BE2C (cell line): ENCODE measurements at regions not wholly inside any gene's neighbourhood (a gene's known extent, or its start where the extent isn't known, plus 50 kb on each side); places are given as distances from the start of the nearest gene placed in this dataset.
"Not testable (repeated sequence)": the region's sequence is repeated elsewhere in the genome, so short reads cannot be mapped to it uniquely, and the experiment has no call there.

Experiments
- DNase-seq: peaks from one replicate; pipeline ENCODE4 v3.0.0-alpha.2; 2020
- H3K27me3 ChIP-seq: fragments of 250-450 bp; sonication (Bioruptor Pico); 2 replicates; pipeline ENCODE4 v1.5.1; 2020; ENCODE audit warnings: mild to moderate bottlenecking
- H3K36me3 ChIP-seq: fragments of 250-450 bp; sonication (Bioruptor Pico); 2 replicates; pipeline ENCODE4 v1.5.1; 2020; ENCODE audit warnings: mild to moderate bottlenecking
- H3K4me1 ChIP-seq: fragments of 250-450 bp; sonication (Bioruptor Pico); 2 replicates; pipeline ENCODE4 v1.5.1; 2020
- H3K4me3 ChIP-seq: 2 replicates; pipeline ENCODE4 v1.5.1; 2011; ENCODE audit warnings: low read depth, low read length
- H3K9me3 ChIP-seq: fragments of 250-450 bp; sonication (Bioruptor Pico); 2 replicates; pipeline ENCODE4 v1.5.1; 2020
- TF ChIP-seq, protein P1 (sequence below): IDR thresholded peaks from 2 replicates; pipeline ENCODE4 v1.5.1; 2012; ENCODE audit warnings: mild to moderate bottlenecking, low read depth, low read length

GRCh38 chr4:141853091-141853764, 216.8 kb downstream of the IL15 start:
- H3K4me1 ChIP-seq, result no peaks in the 10 kb centered on the region
- TF ChIP-seq, protein P1, sequence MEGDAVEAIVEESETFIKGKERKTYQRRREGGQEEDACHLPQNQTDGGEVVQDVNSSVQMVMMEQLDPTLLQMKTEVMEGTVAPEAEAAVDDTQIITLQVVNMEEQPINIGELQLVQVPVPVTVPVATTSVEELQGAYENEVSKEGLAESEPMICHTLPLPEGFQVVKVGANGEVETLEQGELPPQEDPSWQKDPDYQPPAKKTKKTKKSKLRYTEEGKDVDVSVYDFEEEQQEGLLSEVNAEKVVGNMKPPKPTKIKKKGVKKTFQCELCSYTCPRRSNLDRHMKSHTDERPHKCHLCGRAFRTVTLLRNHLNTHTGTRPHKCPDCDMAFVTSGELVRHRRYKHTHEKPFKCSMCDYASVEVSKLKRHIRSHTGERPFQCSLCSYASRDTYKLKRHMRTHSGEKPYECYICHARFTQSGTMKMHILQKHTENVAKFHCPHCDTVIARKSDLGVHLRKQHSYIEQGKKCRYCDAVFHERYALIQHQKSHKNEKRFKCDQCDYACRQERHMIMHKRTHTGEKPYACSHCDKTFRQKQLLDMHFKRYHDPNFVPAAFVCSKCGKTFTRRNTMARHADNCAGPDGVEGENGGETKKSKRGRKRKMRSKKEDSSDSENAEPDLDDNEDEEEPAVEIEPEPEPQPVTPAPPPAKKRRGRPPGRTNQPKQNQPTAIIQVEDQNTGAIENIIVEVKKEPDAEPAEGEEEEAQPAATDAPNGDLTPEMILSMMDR, result no peak
- H3K4me3 ChIP-seq, result no peak overlapping the region
- no peaks in the 10 kb centered on the region for H3K9me3 ChIP-seq
- no peaks in the 10 kb centered on the region for H3K27me3 ChIP-seq
- H3K36me3 ChIP-seq, result no peaks in the 10 kb centered on the region
- no peak for DNase-seq

GRCh38 chr4:141858437-141858836, 222.1 kb downstream of the IL15 start:
- Histone ChIP-seq H3K4me3 (no peak overlapping the region), H3K9me3 (no peaks in the 10 kb centered on the region), H3K27me3 (no peaks in the 10 kb centered on the region), H3K4me1 (peaks cover 10% of the 10 kb centered on the region), H3K36me3 (no peaks in the 10 kb centered on the region)
- DNase-seq, result no peak
- TF ChIP-seq, protein P1, result no peak

GRCh38 chr4:141860974-141861373, 224.6 kb downstream of the IL15 start:
- H3K4me3 ChIP-seq, result no peak overlapping the region
- DNase-seq, result no peak
- H3K27me3 ChIP-seq, result no peaks in the 10 kb centered on the region
- H3K9me3 ChIP-seq, result no peaks in the 10 kb centered on the region
- TF ChIP-seq, protein P1, result peak; percentile 35; the same call in 1 of the 2 replicates
- peaks cover 10% of the 10 kb centered on the region for H3K4me1 ChIP-seq
- no peaks in the 10 kb centered on the region for H3K36me3 ChIP-seq

- no peaks in the 10 kb centered on the region for H3K36me3 ChIP-seq
- H3K27me3 ChIP-seq, result no peaks in the 10 kb centered on the region
- TF ChIP-seq, protein P1, result no peak
- no peak for DNase-seq
- peaks cover 2% of the 10 kb centered on the region; the same call in 1 of the 2 replicates for H3K9me3 ChIP-seq
- no peaks in the 10 kb centered on the region for H3K4me1 ChIP-seq
- H3K4me3 ChIP-seq, result no peak overlapping the region
Observed at GRCh38 chr4:141870152-141870551, 233.8 kb downstream of the IL15 start.

- no peaks in the 10 kb centered on the region for H3K4me1 ChIP-seq
- peaks cover 2% of the 10 kb centered on the region; the same call in 1 of the 2 replicates for H3K9me3 ChIP-seq
- no peak overlapping the region for H3K4me3 ChIP-seq
- no peak for DNase-seq
- TF ChIP-seq, protein P1, result no peak
- H3K36me3 ChIP-seq, result no peaks in the 10 kb centered on the region
- H3K27me3 ChIP-seq, result no peaks in the 10 kb centered on the region
Observed at GRCh38 chr4:141871086-141871770, 234.8 kb downstream of the IL15 start.

- H3K9me3 ChIP-seq, H3K4me1 ChIP-seq, H3K36me3 ChIP-seq, H3K27me3 ChIP-seq, DNase-seq, H3K4me3 ChIP-seq: not testable (repeated sequence)
Observed at GRCh38 chr4:141882650-141883049, 246.3 kb downstream of the IL15 start.
